Stomach (tissue), 4 donors: ENCODE measurements at regions not wholly inside any gene's neighbourhood (a gene's known extent, or its start where the extent isn't known, plus 50 kb on each side); places are given as distances from the start of the nearest gene placed in this dataset.

Source experiments
- POLR2A ChIP-seq, 4 donors: fragments of 450-650 bp; IDR thresholded peaks; one replicate each; pipeline ENCODE4 v1.6.1; 2016; ENCODE audit warnings: antibody characterized with exemption in 4 of 4, control low read depth in 2 of 4, mild to moderate bottlenecking in 1 of 4, moderate library complexity in 1 of 4
- TF ChIP-seq, protein P1 (sequence below), 7 experiments: fragments of 450-650 bp in 4 of 7; fragments of 200-600 bp in 3 of 7; sonication (generic) in 3 of 7; IDR thresholded peaks; one replicate each; pipeline ENCODE4 v1.5.1; 2016 to 2019; ENCODE audit warnings: antibody characterized with exemption in 7 of 7, control low read depth in 2 of 7, mild to moderate bottlenecking in 1 of 7

DNA sequence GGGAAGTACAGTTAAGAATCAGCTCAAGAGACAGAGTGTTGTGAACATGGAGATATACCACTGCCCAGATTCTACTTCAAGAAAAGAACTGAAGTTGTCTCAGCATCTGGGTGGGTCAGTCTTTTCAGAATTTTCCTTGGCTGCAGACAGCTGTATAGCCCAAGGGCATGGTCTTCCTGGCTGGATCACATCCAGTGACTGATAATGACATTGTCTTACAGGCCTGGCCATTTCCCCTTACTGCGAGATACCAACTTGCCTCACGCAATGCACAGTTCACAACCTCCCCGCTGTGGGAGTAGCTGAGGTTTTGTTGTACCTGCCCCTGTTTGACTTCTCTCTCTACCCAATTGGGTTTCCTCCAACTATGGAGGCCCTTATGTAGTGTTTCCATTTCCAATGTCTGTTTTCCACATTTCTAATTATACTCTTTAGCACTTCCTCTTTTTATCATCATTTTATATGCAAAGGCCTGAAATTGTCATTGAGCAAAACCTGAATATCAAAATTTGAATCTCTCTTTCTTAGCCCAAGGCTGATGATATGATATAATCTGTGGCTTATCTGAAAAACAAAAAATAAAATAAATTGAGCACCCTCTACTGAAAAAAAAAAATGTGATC lies 209.1 kb downstream of the NAF1 start:
- TF ChIP-seq, protein P1, sequence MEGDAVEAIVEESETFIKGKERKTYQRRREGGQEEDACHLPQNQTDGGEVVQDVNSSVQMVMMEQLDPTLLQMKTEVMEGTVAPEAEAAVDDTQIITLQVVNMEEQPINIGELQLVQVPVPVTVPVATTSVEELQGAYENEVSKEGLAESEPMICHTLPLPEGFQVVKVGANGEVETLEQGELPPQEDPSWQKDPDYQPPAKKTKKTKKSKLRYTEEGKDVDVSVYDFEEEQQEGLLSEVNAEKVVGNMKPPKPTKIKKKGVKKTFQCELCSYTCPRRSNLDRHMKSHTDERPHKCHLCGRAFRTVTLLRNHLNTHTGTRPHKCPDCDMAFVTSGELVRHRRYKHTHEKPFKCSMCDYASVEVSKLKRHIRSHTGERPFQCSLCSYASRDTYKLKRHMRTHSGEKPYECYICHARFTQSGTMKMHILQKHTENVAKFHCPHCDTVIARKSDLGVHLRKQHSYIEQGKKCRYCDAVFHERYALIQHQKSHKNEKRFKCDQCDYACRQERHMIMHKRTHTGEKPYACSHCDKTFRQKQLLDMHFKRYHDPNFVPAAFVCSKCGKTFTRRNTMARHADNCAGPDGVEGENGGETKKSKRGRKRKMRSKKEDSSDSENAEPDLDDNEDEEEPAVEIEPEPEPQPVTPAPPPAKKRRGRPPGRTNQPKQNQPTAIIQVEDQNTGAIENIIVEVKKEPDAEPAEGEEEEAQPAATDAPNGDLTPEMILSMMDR (IDR thresholded peaks at IDR 0.05), result no peak
- TF ChIP-seq POLR2A (IDR thresholded peaks at IDR 0.05), result no peak
